ENCODE measurements at regions not wholly inside any gene's neighbourhood (a gene's known extent, or its start where the extent isn't known, plus 50 kb on each side); places are given as distances from the start of the nearest gene placed in this dataset.

DNA sequence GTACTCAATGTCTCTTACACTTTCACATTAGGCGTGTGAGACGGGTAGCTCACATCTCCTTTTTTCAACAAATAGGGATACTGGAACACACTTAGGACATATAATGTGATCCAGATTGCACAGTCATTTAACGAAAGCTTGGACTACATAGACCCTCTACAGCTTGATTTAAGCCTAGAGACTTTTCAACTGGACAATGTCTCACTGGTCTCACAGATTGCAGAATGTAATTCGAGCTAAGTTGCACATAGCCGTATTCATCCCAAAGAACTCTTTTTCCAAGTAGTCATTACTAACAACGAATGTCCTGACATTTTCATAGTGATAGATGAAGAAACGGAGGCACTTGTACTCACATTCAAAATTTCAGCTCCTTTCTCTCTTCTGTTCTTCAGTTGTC, 612.1 kb downstream of the ZEB2 start:
- no peak for TF ChIP-seq CTCF (IDR thresholded peaks at IDR 0.05)

- TF ChIP-seq CTCF (IDR thresholded peaks at IDR 0.05), result no peak
Observed at GRCh38 chr2:143906850-143907249, 613.1 kb downstream of the ZEB2 start.

DNA sequence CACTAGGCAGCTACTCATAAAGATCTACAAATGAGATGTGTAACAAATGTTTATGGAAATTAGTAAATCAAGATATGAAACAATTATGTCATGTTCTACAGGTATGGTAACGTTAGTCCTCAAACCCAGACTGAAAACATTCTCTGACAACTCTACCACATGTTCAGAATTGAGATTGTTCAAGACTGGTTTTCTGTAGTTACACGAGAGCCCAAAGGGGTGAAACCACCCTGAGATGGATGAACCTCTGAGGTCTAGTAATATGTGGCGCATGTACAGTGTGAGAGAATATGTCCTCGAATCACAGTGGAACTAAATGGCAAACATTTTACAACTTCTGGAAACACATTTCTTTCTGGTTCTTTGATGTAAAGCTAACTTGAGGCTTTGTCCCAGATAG, 614.3 kb downstream of the ZEB2 start:
- no peak for TF ChIP-seq CTCF (IDR thresholded peaks at IDR 0.05)

- no peak for TF ChIP-seq CTCF (IDR thresholded peaks at IDR 0.05)
Observed at GRCh38 chr2:143903172-143903856, 616.6 kb downstream of the ZEB2 start.

DNA sequence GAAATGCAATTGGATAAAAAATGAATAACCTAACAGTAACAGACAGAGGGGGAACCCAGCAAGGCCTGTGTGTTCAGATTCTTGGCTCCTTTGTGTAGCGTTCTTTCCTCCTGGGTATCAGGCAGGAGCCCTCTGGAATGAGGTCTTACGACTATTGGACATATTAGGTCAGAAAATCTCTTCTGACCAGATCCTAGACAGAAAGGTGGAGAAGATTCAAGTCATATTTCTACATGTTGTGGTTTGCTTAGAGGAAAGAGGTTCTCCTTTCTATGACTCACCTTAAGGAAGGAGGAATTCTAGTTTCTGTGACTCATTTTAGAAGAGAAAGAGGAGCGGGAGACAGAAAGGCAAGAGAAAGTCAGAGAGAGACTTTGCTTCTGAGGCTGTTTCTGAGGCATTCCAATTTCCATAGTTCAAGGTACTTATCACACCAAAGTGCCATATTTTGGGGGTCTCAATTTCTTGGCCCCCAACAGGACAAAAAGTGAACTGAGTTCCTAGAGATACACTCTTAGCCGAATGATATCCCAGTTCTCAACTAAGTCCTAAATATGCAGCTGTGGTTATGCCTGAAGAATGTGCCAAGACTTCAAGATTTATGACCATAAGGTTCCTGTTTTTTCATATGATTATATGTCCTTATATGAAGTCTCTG, 618.6 kb downstream of the ZEB2 start:
- TF ChIP-seq CTCF (IDR thresholded peaks at IDR 0.05), result no peak

GRCh38 chr2:143899987-143900386, 619.9 kb downstream of the ZEB2 start:
- TF ChIP-seq CTCF (IDR thresholded peaks at IDR 0.05), result no peak

DNA sequence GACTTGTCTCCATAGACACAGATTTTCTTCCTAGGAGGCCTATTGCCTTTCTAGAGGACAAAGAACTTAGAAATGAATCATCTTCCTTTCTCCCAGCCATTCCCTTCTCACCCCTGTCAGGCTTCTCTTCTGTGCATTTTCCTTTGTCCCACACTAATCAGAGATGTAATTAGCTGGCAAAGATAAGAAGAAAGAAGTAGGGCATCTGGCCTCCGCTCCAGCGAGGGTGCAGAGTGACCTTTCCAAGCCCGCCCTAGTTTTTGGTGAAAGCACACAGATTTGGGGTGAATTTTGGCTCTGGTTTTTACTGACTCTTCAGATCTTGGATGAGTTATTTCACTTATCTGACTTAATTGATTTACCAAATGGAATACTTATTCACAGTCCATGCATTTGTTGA, 626.5 kb downstream of the ZEB2 start:
- TF ChIP-seq CTCF (IDR thresholded peaks at IDR 0.05), result no peak
